HG03159 (cell line): ENCODE measurements at regions not wholly inside any gene's neighbourhood (a gene's known extent, or its start where the extent isn't known, plus 50 kb on each side); places are given as distances from the start of the nearest gene placed in this dataset.
"Not testable (repeated sequence)": the region's sequence is repeated elsewhere in the genome, so short reads cannot be mapped to it uniquely, and the experiment has no call there.

Experiments
- ATAC-seq: cut with Tn5 transposase; IDR thresholded peaks from one replicate; pipeline ENCODE4 v1.9.1; 2021; ENCODE audit warnings: mild to moderate bottlenecking, moderate library complexity; ENCODE audit not compliant: unreplicated experiment

DNA sequence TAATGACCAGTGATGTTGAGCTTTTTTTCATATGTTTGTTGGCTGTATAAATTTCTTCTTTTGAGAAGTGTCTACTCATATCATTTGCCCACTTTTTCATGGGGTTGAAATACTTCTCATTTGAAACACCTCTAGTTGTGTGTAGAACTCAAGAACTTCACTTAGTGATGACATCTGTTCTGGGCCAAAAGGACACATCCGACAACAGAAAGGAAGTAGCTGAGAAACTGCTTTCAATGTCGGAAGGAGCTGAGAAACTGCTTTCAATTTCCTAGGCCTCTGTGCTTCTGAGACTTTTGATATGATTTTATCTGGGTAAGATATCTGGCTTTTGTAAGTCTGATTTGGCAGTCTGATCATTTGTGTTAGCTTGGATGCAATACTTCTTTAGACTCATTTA lies 635.3 kb downstream of the TMTC2 start:
- no peak for ATAC-seq

DNA sequence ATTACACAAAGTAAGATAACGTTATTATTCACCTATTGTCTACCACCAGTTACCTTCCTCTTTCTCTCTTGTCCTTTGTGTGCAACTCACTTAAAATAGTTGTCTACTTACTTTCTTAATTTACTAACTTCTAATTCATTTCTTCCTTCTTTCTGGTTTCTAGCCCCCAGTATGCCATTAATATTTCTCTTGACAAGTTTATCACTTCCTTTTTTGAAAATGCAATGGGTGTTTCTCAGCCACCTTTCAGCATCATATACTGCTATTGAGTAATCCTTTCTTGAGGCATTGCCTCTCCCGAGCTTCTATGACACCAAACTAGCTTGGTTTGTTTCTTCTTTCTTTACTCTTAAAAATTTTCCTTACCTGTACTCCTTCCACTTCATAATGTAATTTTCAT lies 633.6 kb downstream of the TMTC2 start:
- no peak for ATAC-seq

DNA sequence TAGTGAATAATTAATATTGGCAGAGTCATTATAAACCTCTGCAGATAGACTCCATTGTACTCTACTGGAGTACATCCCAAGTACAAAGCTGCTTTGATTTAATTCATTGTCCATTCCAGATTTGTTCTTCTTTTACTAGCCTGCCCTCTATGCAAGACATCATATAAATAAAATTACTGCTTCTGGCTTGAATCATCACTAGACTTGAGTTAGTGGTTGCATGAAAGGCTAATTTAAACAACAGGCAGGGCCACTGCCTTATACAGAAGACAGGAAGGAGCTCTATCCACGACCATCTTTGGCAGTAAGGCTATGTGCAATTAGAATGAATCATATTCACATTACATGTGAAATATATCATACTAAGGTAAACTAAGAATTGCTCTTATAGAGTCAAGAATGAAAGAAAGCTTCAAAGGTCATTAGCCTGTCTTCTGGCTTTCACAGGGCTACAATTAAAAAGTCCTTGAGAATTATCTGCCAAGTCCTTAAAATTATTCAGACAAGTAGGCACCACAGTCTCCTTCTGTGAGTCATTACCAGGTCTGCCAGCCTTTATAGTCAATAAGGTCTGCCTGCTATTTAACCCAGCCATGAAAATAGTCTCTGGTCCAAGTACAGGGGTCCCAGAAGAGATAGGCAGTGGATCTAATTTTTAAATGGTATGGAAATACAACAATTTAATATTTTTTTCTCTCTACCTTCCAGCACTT lies 631.8 kb downstream of the TMTC2 start:
- no peak for ATAC-seq

DNA sequence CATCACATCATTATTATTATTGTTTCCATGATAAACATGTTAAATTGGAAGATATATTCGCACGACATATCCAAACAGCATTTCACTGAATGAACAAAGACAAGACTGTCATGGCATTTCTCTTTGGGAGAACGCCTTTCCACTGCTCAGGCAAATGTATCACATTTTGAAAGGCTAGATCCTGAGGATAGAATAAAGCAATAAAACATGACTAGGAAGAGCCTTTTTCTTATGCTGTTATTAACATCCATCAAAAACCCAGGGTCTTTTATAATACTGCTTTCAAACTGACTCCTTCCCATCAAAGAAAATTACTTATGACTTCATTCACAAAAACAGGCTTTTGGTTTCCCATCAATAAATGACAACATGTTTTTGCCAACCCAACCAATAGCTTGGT lies 630.9 kb downstream of the TMTC2 start:
- no peak for ATAC-seq

DNA sequence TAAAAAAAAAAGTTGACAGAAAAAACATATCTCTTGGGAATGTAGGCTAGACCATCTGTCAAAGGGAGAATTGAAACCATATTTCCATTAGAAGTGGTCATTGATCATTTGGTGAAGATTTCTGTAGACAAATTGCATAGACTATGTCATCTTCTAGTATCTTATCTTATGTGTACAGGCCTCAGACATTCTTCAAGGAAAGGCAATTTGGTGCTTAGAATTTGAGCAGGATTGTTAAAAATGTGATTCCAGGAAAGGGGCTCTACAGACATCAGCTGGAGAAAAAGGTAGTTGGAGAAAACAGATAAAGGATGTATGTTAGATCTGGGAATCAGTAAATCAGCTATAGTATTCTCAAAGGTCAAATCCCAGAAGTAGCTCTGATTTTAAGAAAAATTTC lies 627.1 kb downstream of the TMTC2 start:
- no peak for ATAC-seq

DNA sequence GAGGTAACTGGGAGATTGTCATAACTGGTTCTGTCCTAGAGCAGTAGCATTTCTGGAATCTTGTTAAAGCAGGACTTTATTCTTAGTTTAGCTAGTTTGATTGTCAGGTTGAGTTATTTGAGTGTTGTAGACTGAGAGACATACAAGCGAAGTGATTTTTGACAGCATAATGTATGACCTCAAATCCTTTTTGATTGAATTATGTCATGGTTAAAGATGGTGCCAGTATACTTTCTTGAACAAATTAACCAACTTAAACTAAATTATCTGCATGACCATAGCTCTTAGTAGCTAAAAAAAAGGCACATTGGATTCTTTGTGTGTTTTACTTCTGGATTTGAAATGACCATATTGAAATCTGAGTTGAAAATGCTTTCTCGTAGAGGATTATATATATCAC lies 626.6 kb downstream of the TMTC2 start:
- no peak for ATAC-seq

DNA sequence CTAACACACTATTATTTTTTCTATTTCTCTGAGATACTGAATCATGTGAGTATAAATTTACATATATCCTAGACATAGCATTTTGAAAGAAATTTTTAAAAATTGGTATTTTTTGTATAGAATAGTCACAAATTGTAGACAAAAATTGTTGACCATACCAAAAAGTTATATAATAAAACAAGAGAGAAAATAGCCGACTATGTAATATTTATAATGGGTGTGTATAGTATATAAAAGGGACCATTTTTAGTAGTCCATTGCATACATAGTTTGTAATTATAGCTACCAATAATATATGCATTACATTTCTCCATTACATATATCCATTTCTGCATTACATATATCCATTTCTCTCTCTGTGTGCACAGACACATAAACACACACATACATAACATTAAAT lies 590.2 kb downstream of the TMTC2 start:
- no peak for ATAC-seq

DNA sequence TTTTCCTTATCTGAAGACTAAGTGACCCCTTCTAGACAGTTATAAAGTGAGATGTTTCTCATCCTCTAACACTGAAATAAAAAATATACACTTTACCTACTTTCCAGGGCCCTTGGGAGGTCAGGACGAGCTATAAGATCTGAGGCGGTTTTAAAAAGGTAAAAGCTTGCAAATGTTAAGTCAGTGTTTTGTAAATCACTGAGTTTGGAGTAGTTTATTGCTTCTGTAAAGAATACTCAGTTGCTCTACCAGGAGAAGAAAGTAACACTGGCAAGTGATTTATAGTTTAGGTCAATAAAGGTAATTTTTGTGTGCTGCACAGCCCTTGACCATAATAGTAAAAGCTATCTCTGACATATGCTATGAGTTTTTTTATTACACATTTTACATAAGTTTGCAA lies 584.5 kb downstream of the TMTC2 start:
- ATAC-seq = no peak

DNA sequence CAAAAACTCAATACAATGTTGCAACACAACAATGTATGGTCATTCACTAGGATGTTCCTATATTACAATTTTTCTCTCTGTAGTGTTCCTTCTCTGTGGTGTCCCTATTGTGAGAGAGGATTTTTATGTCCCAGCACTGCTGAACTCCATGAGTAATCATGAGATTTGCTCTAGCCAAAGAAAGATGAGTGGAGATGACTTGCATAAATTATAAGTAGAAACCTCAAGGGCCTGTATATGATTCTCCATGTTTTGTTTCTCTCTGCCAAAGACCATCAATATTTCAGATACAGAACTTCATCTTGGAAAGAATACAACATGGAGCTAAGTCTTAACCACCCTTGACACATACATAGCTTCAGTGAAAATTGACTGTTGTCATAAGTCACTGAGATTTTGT lies 579.1 kb downstream of the TMTC2 start:
- no peak for ATAC-seq

DNA sequence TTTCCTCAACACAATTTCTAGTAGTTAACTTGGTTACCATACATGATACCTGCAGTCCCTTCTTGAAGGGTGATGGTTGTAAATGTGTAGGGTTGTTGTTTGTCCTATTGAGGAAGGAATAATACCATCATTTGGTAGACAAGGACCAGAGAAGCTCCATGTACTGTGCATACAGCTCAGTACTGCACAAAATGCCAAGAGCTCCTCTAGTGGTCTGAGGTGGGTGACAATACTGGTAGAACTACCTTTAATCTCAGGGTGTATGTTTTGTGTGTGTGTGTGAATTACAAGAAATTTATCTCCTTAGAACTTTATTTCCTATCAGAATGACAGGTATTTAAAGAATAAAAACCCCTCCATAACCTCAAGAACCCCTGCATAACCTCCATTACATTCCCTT lies 575.3 kb downstream of the TMTC2 start:
- no peak for ATAC-seq

DNA sequence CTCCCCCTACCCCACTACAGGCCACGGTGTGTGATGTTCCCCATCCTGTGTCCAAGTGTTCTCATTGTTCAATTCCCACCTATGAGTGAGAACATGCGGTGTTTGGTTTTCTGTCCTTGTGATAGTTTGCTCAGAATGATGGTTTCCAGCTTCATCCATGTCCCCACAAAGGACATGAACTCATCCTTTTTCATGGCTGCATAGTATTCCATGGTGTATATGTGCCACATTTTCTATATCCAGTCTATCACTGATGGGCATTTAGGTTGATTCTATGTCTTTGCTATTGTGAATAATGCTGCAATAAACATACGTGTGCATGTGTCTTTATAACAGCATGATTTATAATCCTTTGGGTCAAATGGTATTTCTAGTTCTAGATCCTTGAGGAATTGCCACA lies 573.4 kb downstream of the TMTC2 start:
- ATAC-seq = not testable (repeated sequence)

DNA sequence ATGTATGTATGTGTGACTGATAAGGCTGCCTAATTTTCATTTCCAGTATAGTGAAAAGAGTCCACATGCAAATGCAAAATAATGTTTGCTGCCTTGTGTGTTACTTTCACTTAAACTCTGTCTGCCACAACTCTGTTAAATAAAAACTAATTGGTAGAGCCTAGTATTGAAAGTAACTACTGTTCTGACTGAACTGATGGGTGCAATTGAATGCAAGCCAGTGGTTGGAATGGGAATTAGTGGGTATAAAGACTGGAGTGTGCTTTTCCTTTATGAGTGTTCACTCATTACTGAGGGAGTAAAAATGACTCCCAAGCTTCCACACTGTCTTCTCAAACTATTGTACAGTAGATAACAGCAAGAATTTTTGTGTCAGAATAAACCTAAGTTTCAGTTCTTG lies 571.0 kb downstream of the TMTC2 start:
- no peak for ATAC-seq

DNA sequence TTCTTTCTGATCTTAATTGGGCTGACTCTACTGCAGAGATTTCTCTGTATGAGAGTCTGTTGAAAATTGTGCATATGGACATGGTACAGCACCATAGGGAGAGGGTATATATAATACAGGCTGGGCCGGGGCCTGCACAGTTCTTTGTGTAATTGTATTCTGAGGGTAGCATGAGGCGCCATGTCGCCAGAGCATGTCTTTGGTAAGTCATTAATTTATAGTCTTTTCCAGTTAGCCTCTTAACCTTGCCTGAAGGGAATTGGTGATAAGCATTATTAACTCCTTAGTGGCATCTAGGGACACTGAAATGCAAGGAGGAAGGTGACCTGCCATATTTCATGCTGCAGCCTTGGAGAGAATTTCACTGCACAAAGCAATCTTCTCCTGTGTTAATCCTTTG lies 569.9 kb downstream of the TMTC2 start:
- ATAC-seq = no peak

DNA sequence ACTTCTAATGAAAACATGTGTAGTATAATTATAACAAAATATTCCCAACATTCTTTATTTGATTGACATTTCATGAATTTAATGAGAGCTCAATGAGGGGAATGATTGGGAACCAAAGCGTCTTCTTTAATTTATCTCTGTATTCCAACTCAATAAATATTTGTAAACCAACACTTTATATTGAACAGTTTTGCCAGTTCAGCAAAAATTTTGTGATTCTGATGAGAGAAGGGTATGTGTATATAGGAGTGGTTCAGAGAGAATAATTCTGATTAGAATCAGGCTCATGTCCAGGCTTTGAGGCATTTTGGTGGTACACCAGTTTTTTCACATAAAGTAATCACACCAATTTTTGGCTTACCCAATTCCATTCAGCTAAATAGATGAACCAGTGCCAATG lies 564.2 kb downstream of the TMTC2 start:
- no peak for ATAC-seq

DNA sequence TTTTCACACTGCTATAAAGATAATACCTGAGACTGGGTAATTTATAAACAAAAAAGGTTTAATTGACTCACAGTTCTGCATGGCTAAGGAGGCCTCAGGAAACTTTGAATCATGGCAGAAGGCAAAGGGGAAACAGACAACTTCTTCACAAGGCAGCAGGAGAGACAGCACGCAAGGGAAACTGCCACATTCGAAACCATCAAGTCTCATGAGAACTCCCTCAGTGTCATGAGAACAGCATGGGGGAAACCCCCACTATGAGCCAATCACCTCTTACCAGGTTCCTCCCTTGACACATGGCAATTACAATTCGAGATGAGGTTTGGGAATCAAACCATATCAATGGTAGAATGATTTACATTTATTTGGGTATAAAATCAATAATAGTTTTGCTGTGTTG lies 558.5 kb downstream of the TMTC2 start:
- no peak for ATAC-seq

DNA sequence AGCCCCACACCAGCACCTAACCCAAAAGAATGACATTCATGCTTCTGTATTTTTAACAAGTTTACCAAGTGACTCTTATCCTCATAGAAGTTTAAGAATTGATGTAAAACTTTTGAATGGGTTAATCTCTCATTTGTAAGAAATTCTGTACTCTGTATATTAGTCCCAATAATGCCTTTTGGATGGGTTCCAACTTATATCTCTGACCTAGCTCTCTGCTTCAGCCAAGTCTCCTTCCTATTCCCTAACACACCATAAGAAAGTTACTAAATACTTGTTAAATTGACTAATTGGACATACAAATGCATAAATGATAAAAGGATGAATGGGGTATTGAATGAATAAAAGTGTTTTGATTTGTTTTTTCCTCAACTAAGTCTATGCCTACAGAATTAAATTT lies 557.3 kb downstream of the TMTC2 start:
- no peak for ATAC-seq

DNA sequence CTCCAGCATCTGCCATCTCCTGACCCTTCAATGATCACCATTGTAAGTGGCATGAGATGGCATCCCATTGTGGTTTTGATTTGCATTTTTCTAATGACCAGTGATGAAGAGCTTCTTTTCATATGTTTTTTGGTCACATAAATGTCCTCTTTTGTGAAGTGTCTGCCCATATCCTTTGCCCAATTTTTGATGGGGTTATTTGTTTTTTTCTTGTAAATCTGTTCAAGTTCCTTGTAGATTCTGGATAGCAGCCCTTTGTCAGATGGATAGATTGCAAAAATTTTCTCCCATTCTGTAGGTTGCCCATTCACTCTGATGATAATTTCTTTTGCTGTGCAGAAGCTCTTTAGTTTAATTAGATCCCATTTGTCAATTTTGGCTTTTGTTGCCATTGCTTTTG lies 547.3 kb downstream of the TMTC2 start:
- ATAC-seq = not testable (repeated sequence)

DNA sequence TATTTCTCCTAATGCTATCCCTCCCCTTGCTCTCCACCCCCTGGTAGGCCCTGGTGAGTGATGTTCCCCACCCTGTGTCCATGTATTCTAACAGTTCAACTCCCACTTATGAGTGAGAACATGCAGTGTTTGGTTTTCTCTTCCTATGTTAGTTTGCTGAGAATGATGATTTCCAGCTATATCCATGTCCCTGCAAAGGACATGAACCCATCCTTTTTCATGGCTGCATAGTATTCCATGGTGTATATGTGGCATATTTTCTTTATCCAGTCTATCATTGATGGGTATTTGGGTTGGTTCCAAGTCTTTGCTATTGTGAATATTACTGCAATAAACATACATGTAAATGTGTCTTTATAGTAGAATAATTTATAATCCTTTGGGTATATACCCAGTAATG lies 540.3 kb downstream of the TMTC2 start:
- ATAC-seq = not testable (repeated sequence)

DNA sequence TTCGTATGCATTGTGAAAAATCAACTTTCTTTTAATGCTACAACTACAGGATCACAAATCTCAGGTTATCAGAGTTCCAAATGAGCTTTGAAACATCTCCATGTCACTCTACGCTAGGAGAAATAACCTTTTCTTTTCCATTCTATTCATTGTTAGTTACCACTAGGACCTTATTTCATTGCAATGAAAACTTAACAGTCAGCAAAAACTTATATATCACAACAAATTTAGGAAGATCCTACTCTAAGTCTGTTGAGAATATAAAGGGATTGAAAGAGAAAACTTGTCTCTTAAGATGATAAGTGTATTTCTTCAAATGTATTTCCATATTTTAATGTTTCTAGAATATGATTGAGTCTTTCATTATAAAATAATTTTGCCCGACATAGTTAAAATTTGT lies 539.1 kb downstream of the TMTC2 start:
- no peak for ATAC-seq

DNA sequence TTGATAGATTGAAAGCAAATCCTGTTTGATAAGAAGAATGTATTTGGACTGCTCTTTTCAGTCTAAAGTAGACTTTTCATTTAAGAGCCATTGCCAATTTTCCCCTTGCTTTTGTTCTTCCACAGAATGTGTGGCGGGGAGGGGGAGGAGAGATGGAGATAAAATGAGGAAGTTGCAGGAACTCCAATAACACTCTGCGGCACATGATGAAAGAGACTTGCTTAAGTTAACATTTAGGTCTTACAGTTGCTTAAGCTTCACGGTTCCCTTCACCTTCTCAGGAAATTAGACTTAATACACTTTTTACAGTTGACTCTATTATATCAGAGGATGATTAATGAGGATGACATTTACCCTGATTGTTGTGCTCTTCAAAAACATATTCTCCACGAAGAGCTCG lies 537.3 kb downstream of the TMTC2 start:
- no peak for ATAC-seq

DNA sequence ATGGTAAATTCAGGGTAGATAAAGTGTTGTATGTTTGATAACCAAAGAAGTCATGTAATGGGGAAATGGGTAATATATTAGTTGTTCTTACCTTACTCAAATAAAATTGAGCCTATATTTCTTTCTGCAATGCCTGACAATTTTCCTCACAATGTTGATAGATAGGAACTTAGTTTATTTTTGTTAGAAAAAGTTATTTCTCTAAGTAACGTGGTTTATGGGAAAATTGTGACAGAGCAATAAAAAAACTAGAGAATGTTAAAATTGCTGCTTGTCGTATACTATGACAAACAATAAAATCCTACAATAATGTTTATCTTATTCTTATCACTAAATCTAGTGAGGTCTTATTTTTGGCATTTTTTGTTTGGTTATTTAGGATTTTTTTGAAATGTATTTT lies 534.1 kb downstream of the TMTC2 start:
- no peak for ATAC-seq

DNA sequence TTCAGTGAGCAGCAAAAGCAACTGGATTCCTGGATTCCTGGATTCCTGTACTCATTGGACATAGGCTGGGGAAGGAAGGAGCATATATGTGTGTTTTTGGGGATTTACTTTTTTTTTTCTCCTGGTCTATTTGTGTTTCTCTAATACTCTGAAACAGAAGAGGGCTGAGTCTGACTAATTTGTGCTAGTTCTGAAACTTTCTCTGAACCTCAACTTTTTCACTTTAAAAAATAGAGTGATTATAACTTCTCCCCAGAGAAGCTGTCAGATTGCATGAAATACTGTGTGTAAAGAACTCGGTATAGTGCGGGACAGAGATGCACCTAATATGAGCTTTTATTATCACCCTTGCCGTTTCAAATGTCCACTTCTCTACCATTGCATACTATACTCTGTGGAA lies 529.5 kb downstream of the TMTC2 start:
- ATAC-seq = no peak

DNA sequence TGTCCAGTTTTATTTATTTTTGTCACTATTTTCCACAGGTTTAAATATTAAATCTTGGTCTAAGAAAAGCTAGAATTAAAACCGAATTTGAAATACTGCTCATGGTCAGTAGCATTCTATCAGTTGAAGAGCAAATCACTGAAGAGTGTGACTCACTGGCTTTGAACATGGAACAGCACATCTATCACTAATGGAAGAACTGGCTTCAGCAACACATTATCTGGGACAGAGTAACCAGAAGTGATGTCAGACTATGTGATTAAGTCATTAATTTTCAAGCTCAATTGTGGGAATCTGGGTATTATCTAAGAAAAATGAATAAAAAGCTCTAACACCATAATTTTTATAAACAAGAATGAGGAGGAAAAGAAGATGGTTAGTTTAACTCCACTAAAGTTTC lies 527.5 kb downstream of the TMTC2 start:
- ATAC-seq = no peak
